Loucy (cell line): ENCODE measurements at regions not wholly inside any gene's neighbourhood (a gene's known extent, or its start where the extent isn't known, plus 50 kb on each side); places are given as distances from the start of the nearest gene placed in this dataset.
"Not testable (repeated sequence)": the region's sequence is repeated elsewhere in the genome, so short reads cannot be mapped to it uniquely, and the experiment has no call there.

ENCODE experiments used
- H2AFZ ChIP-seq: fragments of 200-600 bp; sonication (generic); 2 replicates; pipeline ENCODE4 v1.6.0; 2016; ENCODE audit warnings: antibody characterized with exemption, mild to moderate bottlenecking, low read length, moderate library complexity
- H3F3A ChIP-seq: fragments of 200-600 bp; 2 replicates; pipeline ENCODE4 v1.6.0; 2016; ENCODE audit warnings: antibody characterized with exemption, low read depth, mild to moderate bottlenecking
- H3K27me3 ChIP-seq: fragments of 200-600 bp; sonication (generic); 2 replicates; pipeline ENCODE4 v1.6.1; 2014; ENCODE audit warnings: low read length, mild to moderate bottlenecking; ENCODE audit not compliant: insufficient read depth, poor library complexity, severe bottlenecking
- H3K36me3 ChIP-seq: fragments of 200-600 bp; sonication (generic); 2 replicates; pipeline ENCODE4 v1.6.1; 2016; ENCODE audit warnings: low read length; ENCODE audit not compliant: insufficient read depth
- H3K4me1 ChIP-seq: fragments of 200-600 bp; sonication (generic); 2 replicates; pipeline ENCODE4 v1.5.1; 2014; ENCODE audit warnings: low read length, mild to moderate bottlenecking; ENCODE audit not compliant: insufficient read depth, poor library complexity, severe bottlenecking
- H3K4me2 ChIP-seq: fragments of 200-600 bp; sonication (generic); 2 replicates; pipeline ENCODE4 v1.6.0; 2014; ENCODE audit warnings: antibody characterized with exemption, low read length, low read depth, mild to moderate bottlenecking; ENCODE audit not compliant: poor library complexity, severe bottlenecking
- H3K4me3 ChIP-seq: fragments of 200-600 bp; sonication (generic); 2 replicates; pipeline ENCODE4 v1.5.1; 2014; ENCODE audit warnings: low read length, mild to moderate bottlenecking, mixed read lengths; ENCODE audit not compliant: poor library complexity, severe bottlenecking
- H3K79me2 ChIP-seq: fragments of 200-600 bp; sonication (generic); 2 replicates; pipeline ENCODE4 v1.6.1; 2014; ENCODE audit warnings: low read length; ENCODE audit not compliant: insufficient read depth
- H3K9ac ChIP-seq: fragments of 200-600 bp; sonication (generic); 2 replicates; pipeline ENCODE4 v1.6.0; 2014; ENCODE audit warnings: mild to moderate bottlenecking, low read depth, low read length, moderate library complexity; ENCODE audit not compliant: poor library complexity, severe bottlenecking
- H3K9me2 ChIP-seq: fragments of 200-600 bp; sonication (generic); replicated peaks from 2 replicates; pipeline ENCODE4 v1.6.1; 2016; ENCODE audit warnings: low read depth, low read length, mixed read lengths
- H3K9me3 ChIP-seq: fragments of 200-600 bp; sonication (generic); 2 replicates; pipeline ENCODE4 v1.6.1; 2014; ENCODE audit warnings: mild to moderate bottlenecking, antibody characterized with exemption, low read length, low read depth; ENCODE audit not compliant: insufficient read depth
- H4K20me1 ChIP-seq: fragments of 200-600 bp; sonication (generic); 2 replicates; pipeline ENCODE4 v1.6.0; 2014; ENCODE audit warnings: antibody characterized with exemption, low read length, mild to moderate bottlenecking; ENCODE audit not compliant: insufficient read depth, poor library complexity, severe bottlenecking
- EZH2phosphoT487 ChIP-seq: fragments of 200-600 bp; IDR thresholded peaks from 2 replicates; pipeline ENCODE4 v1.6.1; 2018; ENCODE audit warnings: antibody characterized with exemption, mild to moderate bottlenecking, moderate library complexity, borderline replicate concordance
- TF ChIP-seq, protein P1 (sequence below): fragments of 200-600 bp; sonication (generic); conservative IDR thresholded peaks from 2 replicates; pipeline ENCODE4 v1.5.1; 2014; ENCODE audit warnings: mild to moderate bottlenecking, antibody characterized with exemption, low read length

DNA sequence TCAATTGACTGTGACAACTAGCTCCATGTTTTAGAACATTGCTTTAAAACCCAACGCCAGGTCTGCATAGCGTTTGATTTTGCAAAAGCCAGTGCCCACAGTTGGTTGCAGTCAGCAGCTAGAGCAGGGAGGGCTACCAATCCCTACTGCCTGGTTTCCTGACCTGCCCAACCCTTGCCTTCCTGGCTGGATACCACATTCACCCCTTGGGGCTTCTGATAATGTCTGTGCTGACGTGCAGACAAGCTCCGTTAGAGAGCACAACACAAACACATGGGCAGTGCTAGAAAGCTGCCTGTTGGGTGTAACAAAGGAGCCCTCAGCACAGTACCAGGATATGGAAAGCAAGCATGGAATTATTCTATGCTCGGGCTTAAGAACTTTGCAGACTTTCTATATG is 71.4 kb upstream of the THSD7B start:
- no peaks in the 10 kb centered on the region for H3F3A ChIP-seq
- H3K36me3 ChIP-seq = no peaks in the 10 kb centered on the region
- no peak overlapping the region for H3K4me3 ChIP-seq

GRCh38 chr2:136680079-136680478 is 85.3 kb upstream of the THSD7B start:
- not testable (repeated sequence) for H3K9ac ChIP-seq, H3K4me2 ChIP-seq, H3K4me3 ChIP-seq, H3K9me2 ChIP-seq, H4K20me1 ChIP-seq, H3K36me3 ChIP-seq, H3K27me3 ChIP-seq, H2AFZ ChIP-seq, H3F3A ChIP-seq, H3K9me3 ChIP-seq, H3K79me2 ChIP-seq, H3K4me1 ChIP-seq

More for the DNA sequence above, 71.4 kb upstream of the THSD7B start:
- Histone ChIP-seq H3K9ac (no peak overlapping the region), H3K4me2 (no peak overlapping the region), H3K4me1 (no peaks in the 10 kb centered on the region), H3K9me3 (no peaks in the 10 kb centered on the region), H2AFZ (no peak overlapping the region), H3K79me2 (no peaks in the 10 kb centered on the region), H3K9me2 (no peaks in the 10 kb centered on the region), H3K27me3 (no peaks in the 10 kb centered on the region), H4K20me1 (no peaks in the 10 kb centered on the region)
- TF ChIP-seq, protein P1, sequence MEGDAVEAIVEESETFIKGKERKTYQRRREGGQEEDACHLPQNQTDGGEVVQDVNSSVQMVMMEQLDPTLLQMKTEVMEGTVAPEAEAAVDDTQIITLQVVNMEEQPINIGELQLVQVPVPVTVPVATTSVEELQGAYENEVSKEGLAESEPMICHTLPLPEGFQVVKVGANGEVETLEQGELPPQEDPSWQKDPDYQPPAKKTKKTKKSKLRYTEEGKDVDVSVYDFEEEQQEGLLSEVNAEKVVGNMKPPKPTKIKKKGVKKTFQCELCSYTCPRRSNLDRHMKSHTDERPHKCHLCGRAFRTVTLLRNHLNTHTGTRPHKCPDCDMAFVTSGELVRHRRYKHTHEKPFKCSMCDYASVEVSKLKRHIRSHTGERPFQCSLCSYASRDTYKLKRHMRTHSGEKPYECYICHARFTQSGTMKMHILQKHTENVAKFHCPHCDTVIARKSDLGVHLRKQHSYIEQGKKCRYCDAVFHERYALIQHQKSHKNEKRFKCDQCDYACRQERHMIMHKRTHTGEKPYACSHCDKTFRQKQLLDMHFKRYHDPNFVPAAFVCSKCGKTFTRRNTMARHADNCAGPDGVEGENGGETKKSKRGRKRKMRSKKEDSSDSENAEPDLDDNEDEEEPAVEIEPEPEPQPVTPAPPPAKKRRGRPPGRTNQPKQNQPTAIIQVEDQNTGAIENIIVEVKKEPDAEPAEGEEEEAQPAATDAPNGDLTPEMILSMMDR = no peak
- TF ChIP-seq EZH2phosphoT487 = no peak

DNA sequence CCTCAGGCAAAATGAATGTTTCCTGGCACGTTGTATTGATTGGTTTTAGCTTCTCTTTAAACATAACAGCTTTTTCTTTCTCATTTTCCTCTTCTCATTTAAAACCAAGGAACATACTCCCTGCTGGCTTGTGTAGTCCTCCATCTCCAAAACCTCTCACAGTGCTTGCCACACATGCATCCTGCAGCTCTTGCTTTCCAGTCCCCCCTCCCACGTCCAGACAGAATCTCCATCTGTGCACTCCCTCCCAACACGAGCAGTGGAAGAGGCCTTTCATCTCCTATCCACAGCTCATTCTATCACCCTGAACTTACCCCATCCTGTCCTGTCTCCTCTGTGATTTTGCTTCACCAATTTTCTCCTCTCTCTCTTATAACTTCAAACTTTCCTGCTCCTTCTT is 99.6 kb upstream of the THSD7B start:
- H3F3A ChIP-seq = no peaks in the 10 kb centered on the region
- H3K79me2 ChIP-seq = no peaks in the 10 kb centered on the region
- TF ChIP-seq, protein P1 = no peak
- H3K9me3 ChIP-seq = no peaks in the 10 kb centered on the region
- no peaks in the 10 kb centered on the region for H3K36me3 ChIP-seq
- H3K4me2 ChIP-seq = no peak overlapping the region
- no peak overlapping the region for H3K4me3 ChIP-seq
- H2AFZ ChIP-seq = no peak overlapping the region
- H3K4me1 ChIP-seq = no peaks in the 10 kb centered on the region
- H3K9me2 ChIP-seq = no peaks in the 10 kb centered on the region
- H3K9ac ChIP-seq = no peak overlapping the region
- H4K20me1 ChIP-seq = no peaks in the 10 kb centered on the region
- no peaks in the 10 kb centered on the region for H3K27me3 ChIP-seq

DNA sequence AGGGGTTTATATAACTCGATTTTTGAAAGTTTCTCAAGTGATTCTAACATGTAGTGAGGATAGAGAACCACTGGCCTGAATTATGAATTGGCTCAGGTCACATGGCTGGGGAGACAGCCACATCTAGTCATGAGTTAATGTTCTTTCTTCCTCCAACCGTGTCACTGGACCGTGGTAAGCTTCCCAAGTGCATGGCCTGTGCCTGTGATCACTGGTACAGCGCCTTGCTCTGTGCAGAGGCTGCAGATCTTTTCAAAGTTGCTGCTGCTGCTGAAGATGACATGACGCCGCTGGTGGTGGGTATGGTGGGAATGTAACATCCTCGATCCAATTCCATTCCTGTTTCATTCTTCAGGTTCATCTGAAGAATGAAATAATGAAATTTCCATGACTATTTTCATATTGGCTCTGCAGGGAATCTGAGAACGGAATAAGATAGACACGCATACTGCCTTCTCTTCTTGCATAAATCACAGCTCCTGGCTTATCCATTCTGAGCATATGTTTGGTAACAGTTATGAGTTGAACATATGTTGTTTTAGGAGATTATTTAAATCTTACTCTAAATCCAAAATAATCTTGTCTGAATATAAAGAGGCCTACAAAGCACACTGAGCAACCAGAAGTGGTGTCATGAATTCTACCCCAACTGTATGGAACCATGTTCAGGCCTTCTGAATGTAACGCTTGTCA is 100.5 kb upstream of the THSD7B start:
- TF ChIP-seq, protein P1 = no peak
- TF ChIP-seq EZH2phosphoT487 = no peak
- Histone ChIP-seq H4K20me1 (no peaks in the 10 kb centered on the region), H3K4me3 (no peak overlapping the region), H2AFZ (no peak overlapping the region), H3K9me2 (no peaks in the 10 kb centered on the region), H3F3A (no peaks in the 10 kb centered on the region), H3K36me3 (no peaks in the 10 kb centered on the region), H3K27me3 (no peaks in the 10 kb centered on the region), H3K9ac (no peak overlapping the region), H3K4me1 (no peaks in the 10 kb centered on the region), H3K9me3 (no peaks in the 10 kb centered on the region), H3K4me2 (no peak overlapping the region), H3K79me2 (no peaks in the 10 kb centered on the region)
